ENCODE measurements at regions not wholly inside any gene's neighbourhood (a gene's known extent, or its start where the extent isn't known, plus 50 kb on each side); places are given as distances from the start of the nearest gene placed in this dataset.

DNA sequence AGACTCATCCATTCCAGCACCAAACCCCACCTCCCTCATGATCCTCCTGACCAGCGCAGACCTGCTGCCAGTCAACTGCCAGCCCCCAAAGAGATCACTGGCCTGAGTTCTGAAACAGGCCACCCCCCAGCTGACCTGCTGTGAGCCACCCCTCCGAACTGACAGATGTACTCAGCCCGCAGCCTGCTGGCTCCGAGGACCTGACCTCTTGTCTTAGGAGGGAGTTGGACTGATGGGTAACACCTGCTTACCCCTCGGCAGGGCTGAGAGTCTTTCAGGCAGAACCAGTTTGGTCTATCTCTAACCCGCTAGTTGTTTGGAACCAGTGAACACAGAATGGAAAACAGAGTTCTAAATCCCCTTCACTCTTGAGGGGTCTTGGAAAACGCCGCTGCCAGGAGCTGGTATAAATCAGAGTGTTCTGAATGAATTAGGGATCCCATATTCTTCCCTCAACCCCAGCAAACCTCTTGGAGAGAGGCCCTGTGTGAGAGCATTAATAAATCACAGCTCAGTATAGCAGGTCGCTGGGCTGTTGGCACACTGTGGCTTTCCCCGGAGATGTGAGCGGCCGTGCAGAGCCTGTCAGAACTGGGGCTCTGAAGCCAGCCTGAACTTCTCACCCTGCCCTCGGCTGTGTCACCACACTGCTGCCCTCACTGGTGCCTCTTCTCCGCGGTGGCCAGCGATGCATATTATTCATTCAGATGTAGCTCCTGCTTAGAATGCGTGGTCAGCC lies 165.1 kb upstream of the NCAM1 start:
- BruUV-seq (replicated peaks): no TSS peak
- Histone ChIP-seq H3K4me3 (ENCODE audit: low read depth in 2 of 2, low read length in 2 of 2) (no peak overlapping the region), H3K36me3 (ENCODE audit: control insufficient read depth, insufficient read depth, low read length) (no peaks in the 10 kb centered on the region), H3K9me3 (ENCODE audit: control insufficient read depth, insufficient read depth, low read depth, low read length) (no peaks in the 10 kb centered on the region), H3K4me1 (ENCODE audit: control insufficient read depth, insufficient read depth, low read length) (no peaks in the 10 kb centered on the region), H3K27ac (ENCODE audit: low read length) (no peak overlapping the region), H3K27me3 (ENCODE audit: control insufficient read depth, insufficient read depth, low read length) (peaks cover 10% of the 10 kb centered on the region; the same call in 1 of the 2 replicates)
- ATAC-seq: no peak
- TF ChIP-seq, protein P1, sequence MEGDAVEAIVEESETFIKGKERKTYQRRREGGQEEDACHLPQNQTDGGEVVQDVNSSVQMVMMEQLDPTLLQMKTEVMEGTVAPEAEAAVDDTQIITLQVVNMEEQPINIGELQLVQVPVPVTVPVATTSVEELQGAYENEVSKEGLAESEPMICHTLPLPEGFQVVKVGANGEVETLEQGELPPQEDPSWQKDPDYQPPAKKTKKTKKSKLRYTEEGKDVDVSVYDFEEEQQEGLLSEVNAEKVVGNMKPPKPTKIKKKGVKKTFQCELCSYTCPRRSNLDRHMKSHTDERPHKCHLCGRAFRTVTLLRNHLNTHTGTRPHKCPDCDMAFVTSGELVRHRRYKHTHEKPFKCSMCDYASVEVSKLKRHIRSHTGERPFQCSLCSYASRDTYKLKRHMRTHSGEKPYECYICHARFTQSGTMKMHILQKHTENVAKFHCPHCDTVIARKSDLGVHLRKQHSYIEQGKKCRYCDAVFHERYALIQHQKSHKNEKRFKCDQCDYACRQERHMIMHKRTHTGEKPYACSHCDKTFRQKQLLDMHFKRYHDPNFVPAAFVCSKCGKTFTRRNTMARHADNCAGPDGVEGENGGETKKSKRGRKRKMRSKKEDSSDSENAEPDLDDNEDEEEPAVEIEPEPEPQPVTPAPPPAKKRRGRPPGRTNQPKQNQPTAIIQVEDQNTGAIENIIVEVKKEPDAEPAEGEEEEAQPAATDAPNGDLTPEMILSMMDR (IDR thresholded peaks at IDR 0.05): no peak
- TF ChIP-seq TCF7L2 (IDR thresholded peaks at IDR 0.05; ENCODE audit: low read depth, low read length) (no peak), POLR2AphosphoS5 (IDR thresholded peaks at IDR 0.05; ENCODE audit: low read depth, low read length) (no peak), REST (IDR thresholded peaks at IDR 0.05; ENCODE audit: insufficient read depth in 1 of 2, low read depth in 2 of 2, low read length in 1 of 2) (no peak), SIN3A (IDR thresholded peaks at IDR 0.05; ENCODE audit: borderline replicate concordance, insufficient read depth, low read depth, low read length) (no peak)
- ChIA-PET CTCF (interaction anchor here (1.2 kb wide), 1 partner anchor 507 kb away, joined by 4 read pairs; no protein-coding TSS in a partner anchor), POLR2A (no interaction called here)
- in situ Hi-C loops (cut with HindIII; ENCODE audit: low pct_unique_long_range_greater_than_20kb, low sequenced_read_pairs) (no loop called here), intact Hi-C loops (cut with micrococcal nuclease; ENCODE audit: unreplicated experiment) (loop anchor here (2.0 to 10.0 kb wide), 3 partner anchors 207 to 501 kb away; no protein-coding TSS in a partner anchor)
- no peak for DNase-seq (ENCODE audit: low read depth, low spot score)

DNA sequence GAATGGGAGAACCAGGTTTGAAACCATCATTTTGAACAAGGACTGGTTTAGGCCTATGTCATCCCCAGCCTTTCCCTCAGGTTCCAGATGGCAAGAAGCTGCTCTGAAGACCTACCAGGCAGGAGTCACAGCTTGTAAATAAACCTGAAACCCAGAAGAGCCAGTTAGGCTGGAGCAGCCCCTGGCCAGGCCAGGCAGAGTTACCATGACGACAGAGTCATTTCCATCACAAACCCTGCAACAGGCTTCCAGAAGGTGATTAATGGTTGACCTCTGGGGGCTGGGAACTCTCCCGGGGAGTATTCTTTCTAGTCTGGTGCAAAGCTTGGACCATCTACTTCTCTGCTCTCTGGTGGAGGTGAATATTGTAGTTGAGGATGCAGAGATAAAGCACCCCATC lies 164.1 kb upstream of the NCAM1 start:
- intact Hi-C loops (cut with micrococcal nuclease; ENCODE audit: unreplicated experiment) (loop anchor here (5.0 to 10.0 kb wide), 2 partner anchors 490 to 502 kb away; no protein-coding TSS in a partner anchor), in situ Hi-C loops (cut with HindIII; ENCODE audit: low pct_unique_long_range_greater_than_20kb, low sequenced_read_pairs) (no loop called here)
- Histone ChIP-seq H3K27me3 (ENCODE audit: control insufficient read depth, insufficient read depth, low read length) (peaks cover 7% of the 10 kb centered on the region; the same call in 1 of the 2 replicates), H3K4me1 (ENCODE audit: control insufficient read depth, insufficient read depth, low read length) (no peaks in the 10 kb centered on the region), H3K9me3 (ENCODE audit: control insufficient read depth, insufficient read depth, low read depth, low read length) (no peaks in the 10 kb centered on the region), H3K36me3 (ENCODE audit: control insufficient read depth, insufficient read depth, low read length) (no peaks in the 10 kb centered on the region), H3K4me3 (ENCODE audit: low read depth in 2 of 2, low read length in 2 of 2) (no peak overlapping the region), H3K27ac (ENCODE audit: low read length) (no peak overlapping the region)
- TF ChIP-seq SIN3A (IDR thresholded peaks at IDR 0.05; ENCODE audit: borderline replicate concordance, insufficient read depth, low read depth, low read length) (no peak), POLR2AphosphoS5 (IDR thresholded peaks at IDR 0.05; ENCODE audit: low read depth, low read length) (no peak), TCF7L2 (IDR thresholded peaks at IDR 0.05; ENCODE audit: low read depth, low read length) (no peak), REST (IDR thresholded peaks at IDR 0.05; ENCODE audit: insufficient read depth in 1 of 2, low read depth in 2 of 2, low read length in 1 of 2) (no peak)
- TF ChIP-seq, protein P1 (IDR thresholded peaks at IDR 0.05): no peak
- no peak for DNase-seq (ENCODE audit: low read depth, low spot score)
- no TSS peak for BruUV-seq (replicated peaks)
- ATAC-seq: no peak
- ChIA-PET CTCF (no interaction called here), POLR2A (no interaction called here)
